Hepatocyte (in vitro differentiated cells): ENCODE measurements at regions not wholly inside any gene's neighbourhood (a gene's known extent, or its start where the extent isn't known, plus 50 kb on each side); places are given as distances from the start of the nearest gene placed in this dataset.

ENCODE experiments used
- CTCF ChIP-seq: fragments of 200-600 bp; sonication (generic); IDR thresholded peaks from 2 replicates; pipeline ENCODE4 v1.5.1; 2016; ENCODE audit warnings: antibody characterized with exemption, mild to moderate bottlenecking; ENCODE audit not compliant: poor library complexity
- EZH2phosphoT487 ChIP-seq: fragments of 200-600 bp; sonication (generic); IDR thresholded peaks from one replicate; pipeline ENCODE4 v1.6.1; 2018; ENCODE audit warnings: antibody characterized with exemption, mild to moderate bottlenecking, low read depth, moderate library complexity; ENCODE audit not compliant: unreplicated experiment, severe bottlenecking

DNA sequence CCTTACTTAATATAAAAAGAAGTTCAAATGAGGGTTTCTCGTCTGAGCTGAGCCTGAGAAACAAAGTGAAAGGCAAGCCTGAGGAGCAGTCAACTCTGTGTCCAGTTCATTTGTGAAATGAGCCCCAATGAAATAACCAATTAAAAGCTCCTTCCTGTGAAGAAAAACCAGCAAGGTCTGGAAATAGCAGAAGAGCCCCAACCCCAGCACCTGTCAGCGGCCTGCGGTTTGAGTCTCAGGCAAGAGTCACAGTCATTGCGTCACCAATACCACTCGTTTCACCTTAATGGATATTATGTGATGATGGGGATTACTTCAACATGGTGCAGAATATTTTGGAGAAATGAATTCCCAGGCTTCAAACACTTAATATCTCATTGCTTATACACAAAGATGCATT lies 211.3 kb upstream of the DPP6 start:
- TF ChIP-seq CTCF (no peak), EZH2phosphoT487 (no peak)
